ENCODE measurements at regions not wholly inside any gene's neighbourhood (a gene's known extent, or its start where the extent isn't known, plus 50 kb on each side); places are given as distances from the start of the nearest gene placed in this dataset.

DNA sequence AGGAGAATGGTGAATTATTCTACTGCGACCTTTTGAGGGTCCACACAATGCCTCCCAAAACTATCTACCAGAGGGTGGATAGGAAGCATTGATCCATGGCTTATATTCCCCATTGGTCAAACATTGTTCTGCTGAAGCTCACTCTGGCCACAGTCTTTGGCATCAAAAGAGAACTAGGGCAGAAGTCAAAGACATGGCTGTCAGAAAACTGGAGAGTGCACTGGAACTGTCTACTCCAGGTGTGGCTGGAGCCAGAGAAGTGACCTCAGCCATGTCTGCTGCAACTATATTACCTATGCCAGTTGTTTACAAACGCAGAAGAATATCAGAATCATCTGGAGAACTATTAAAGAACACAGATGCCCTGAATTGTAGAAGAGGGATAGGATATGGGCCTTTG lies 238.7 kb upstream of the USP25 start:
- TF ChIP-seq CTCF (conservative IDR thresholded peaks at IDR 0.05), result no peak
- TF ChIP-seq ZFX (IDR thresholded peaks at IDR 0.05), result no peak

Measured in C4-2B (cell line).